SW480 (cell line): ENCODE measurements at regions not wholly inside any gene's neighbourhood (a gene's known extent, or its start where the extent isn't known, plus 50 kb on each side); places are given as distances from the start of the nearest gene placed in this dataset.
"Not testable (repeated sequence)": the region's sequence is repeated elsewhere in the genome, so short reads cannot be mapped to it uniquely, and the experiment has no call there.

Experiments
- DNase-seq: peaks from one replicate; pipeline ENCODE4 v3.0.0-alpha.2; 2016; ENCODE audit warnings: low spot score

GRCh38 chr13:67440236-67440975, 210.3 kb upstream of the PCDH9 start:
- DNase-seq: no peak

GRCh38 chr13:67439365-67439764, 209.2 kb upstream of the PCDH9 start:
- no peak for DNase-seq

- DNase-seq: no peak
These were observed 208.3 kb upstream of the PCDH9 start for GRCh38 chr13:67438465-67438864.

GRCh38 chr13:67437244-67437643, 207.1 kb upstream of the PCDH9 start:
- DNase-seq: no peak

GRCh38 chr13:67421475-67421874, 191.3 kb upstream of the PCDH9 start:
- no peak for DNase-seq

- DNase-seq: no peak
These were observed 186.2 kb upstream of the PCDH9 start for GRCh38 chr13:67416047-67416925.

GRCh38 chr13:67410645-67411044, 180.5 kb upstream of the PCDH9 start:
- no peak for DNase-seq

GRCh38 chr13:67408798-67409197, 178.7 kb upstream of the PCDH9 start:
- peak; percentile 9 for DNase-seq

GRCh38 chr13:67402546-67402945, 172.4 kb upstream of the PCDH9 start:
- DNase-seq: no peak

- DNase-seq: no peak
These were observed 165.4 kb upstream of the PCDH9 start for GRCh38 chr13:67395577-67395976.

GRCh38 chr13:67392014-67392413, 161.9 kb upstream of the PCDH9 start:
- DNase-seq: no peak

GRCh38 chr13:67390462-67391086, 160.4 kb upstream of the PCDH9 start:
- DNase-seq: no peak

GRCh38 chr13:67389171-67389570, 159.0 kb upstream of the PCDH9 start:
- no peak for DNase-seq

GRCh38 chr13:67383109-67383757, 153.1 kb upstream of the PCDH9 start:
- not testable (repeated sequence) for DNase-seq

- DNase-seq: no peak
These were observed 147.8 kb upstream of the PCDH9 start for GRCh38 chr13:67377919-67378318.

GRCh38 chr13:67374391-67374790, 144.3 kb upstream of the PCDH9 start:
- no peak for DNase-seq

GRCh38 chr13:67372868-67373464, 142.8 kb upstream of the PCDH9 start:
- no peak for DNase-seq

- no peak for DNase-seq
These were observed 139.9 kb upstream of the PCDH9 start for GRCh38 chr13:67369895-67370660.

- DNase-seq: no peak
These were observed 137.3 kb upstream of the PCDH9 start for GRCh38 chr13:67367399-67367798.

GRCh38 chr13:67366533-67366932, 136.4 kb upstream of the PCDH9 start:
- DNase-seq: no peak

- DNase-seq: no peak
These were observed 125.8 kb upstream of the PCDH9 start for GRCh38 chr13:67355812-67356476.
